Endothelial cell (in vitro differentiated cells): ENCODE measurements at regions not wholly inside any gene's neighbourhood (a gene's known extent, or its start where the extent isn't known, plus 50 kb on each side); places are given as distances from the start of the nearest gene placed in this dataset.

Experiments used
- DNase-seq: peaks from one replicate; pipeline ENCODE4 v3.0.0; 2021; ENCODE audit warnings: low spot score
- H3K27ac Mint-ChIP-seq: one replicate; pipeline ENCODE4 v1.8.0; 2021; ENCODE audit warnings: mixed read lengths, inconsistent platforms; ENCODE audit not compliant: unreplicated experiment
- H3K27me3 Mint-ChIP-seq: one replicate; pipeline ENCODE4 v1.8.0; 2021; ENCODE audit warnings: mild to moderate bottlenecking, moderate library complexity, mixed read lengths, inconsistent platforms; ENCODE audit not compliant: unreplicated experiment
- H3K36me3 Mint-ChIP-seq: one replicate; pipeline ENCODE4 v1.8.0; 2021; ENCODE audit warnings: mild to moderate bottlenecking, low read depth, mixed read lengths, inconsistent platforms; ENCODE audit not compliant: unreplicated experiment
- H3K4me1 Mint-ChIP-seq: one replicate; pipeline ENCODE4 v1.8.0; 2021; ENCODE audit warnings: mild to moderate bottlenecking, mixed read lengths, inconsistent platforms; ENCODE audit not compliant: unreplicated experiment
- H3K4me3 Mint-ChIP-seq: one replicate; pipeline ENCODE4 v1.8.0; 2021; ENCODE audit warnings: mild to moderate bottlenecking, mixed read lengths, inconsistent platforms; ENCODE audit not compliant: unreplicated experiment
- H3K9me3 Mint-ChIP-seq: one replicate; pipeline ENCODE4 v1.8.0; 2021; ENCODE audit warnings: mixed read lengths, inconsistent platforms; ENCODE audit not compliant: unreplicated experiment
- TF ChIP-seq, protein P1 (sequence below): fragments of 200-600 bp; sonication (generic); IDR thresholded peaks from one replicate; pipeline ENCODE4 v1.5.0; 2021; ENCODE audit warnings: antibody characterized with exemption; ENCODE audit not compliant: unreplicated experiment

- no peaks in the 10 kb centered on the region for H3K9me3 Mint-ChIP-seq
- no peak overlapping the region for H3K4me3 Mint-ChIP-seq
- no peak overlapping the region for H3K27ac Mint-ChIP-seq
- DNase-seq, result no peak
- no peaks in the 10 kb centered on the region for H3K4me1 Mint-ChIP-seq
- TF ChIP-seq, protein P1, sequence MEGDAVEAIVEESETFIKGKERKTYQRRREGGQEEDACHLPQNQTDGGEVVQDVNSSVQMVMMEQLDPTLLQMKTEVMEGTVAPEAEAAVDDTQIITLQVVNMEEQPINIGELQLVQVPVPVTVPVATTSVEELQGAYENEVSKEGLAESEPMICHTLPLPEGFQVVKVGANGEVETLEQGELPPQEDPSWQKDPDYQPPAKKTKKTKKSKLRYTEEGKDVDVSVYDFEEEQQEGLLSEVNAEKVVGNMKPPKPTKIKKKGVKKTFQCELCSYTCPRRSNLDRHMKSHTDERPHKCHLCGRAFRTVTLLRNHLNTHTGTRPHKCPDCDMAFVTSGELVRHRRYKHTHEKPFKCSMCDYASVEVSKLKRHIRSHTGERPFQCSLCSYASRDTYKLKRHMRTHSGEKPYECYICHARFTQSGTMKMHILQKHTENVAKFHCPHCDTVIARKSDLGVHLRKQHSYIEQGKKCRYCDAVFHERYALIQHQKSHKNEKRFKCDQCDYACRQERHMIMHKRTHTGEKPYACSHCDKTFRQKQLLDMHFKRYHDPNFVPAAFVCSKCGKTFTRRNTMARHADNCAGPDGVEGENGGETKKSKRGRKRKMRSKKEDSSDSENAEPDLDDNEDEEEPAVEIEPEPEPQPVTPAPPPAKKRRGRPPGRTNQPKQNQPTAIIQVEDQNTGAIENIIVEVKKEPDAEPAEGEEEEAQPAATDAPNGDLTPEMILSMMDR, result no peak
- H3K36me3 Mint-ChIP-seq, result no peaks in the 10 kb centered on the region
- H3K27me3 Mint-ChIP-seq, result peaks cover 2% of the 10 kb centered on the region
Observed at GRCh38 chr10:126851414-126852108, 53.7 kb upstream of the DOCK1 start.

- Mint-ChIP-seq H3K4me1 (no peaks in the 10 kb centered on the region), H3K27me3 (peaks cover 3% of the 10 kb centered on the region), H3K27ac (no peak overlapping the region), H3K36me3 (no peaks in the 10 kb centered on the region), H3K9me3 (no peaks in the 10 kb centered on the region), H3K4me3 (no peak overlapping the region)
- TF ChIP-seq, protein P1, result no peak
- no peak for DNase-seq
Observed at GRCh38 chr10:126854726-126855495, 50.3 kb upstream of the DOCK1 start.
